HG02763 (cell line): ENCODE measurements at regions not wholly inside any gene's neighbourhood (a gene's known extent, or its start where the extent isn't known, plus 50 kb on each side); places are given as distances from the start of the nearest gene placed in this dataset.

ENCODE experiments used
- ATAC-seq: cut with Tn5 transposase; IDR thresholded peaks from one replicate; pipeline ENCODE4 v1.9.1; 2021; ENCODE audit warnings: mild to moderate bottlenecking, moderate library complexity; ENCODE audit not compliant: unreplicated experiment

GRCh38 chrX:68998716-68999115, 166.5 kb downstream of the PJA1 start:
- ATAC-seq: no peak

GRCh38 chrX:68997911-68998310, 167.3 kb downstream of the PJA1 start:
- ATAC-seq: no peak

- ATAC-seq: no peak
These were observed 167.7 kb downstream of the PJA1 start for GRCh38 chrX:68997511-68997910.

- no peak for ATAC-seq
These were observed 167.1 kb downstream of the EFNB1 start for GRCh38 chrX:68995780-68996551.

GRCh38 chrX:68995386-68995779, 166.6 kb downstream of the EFNB1 start:
- no peak for ATAC-seq

GRCh38 chrX:68994891-68995255, 166.1 kb downstream of the EFNB1 start:
- no peak for ATAC-seq

- ATAC-seq: no peak
These were observed 165.5 kb downstream of the EFNB1 start for GRCh38 chrX:68994135-68994890.

- ATAC-seq: no peak
These were observed 164.1 kb downstream of the EFNB1 start for GRCh38 chrX:68992821-68993397.

GRCh38 chrX:68991691-68992345, 163.0 kb downstream of the EFNB1 start:
- no peak for ATAC-seq

GRCh38 chrX:68990948-68991347, 162.1 kb downstream of the EFNB1 start:
- no peak for ATAC-seq

GRCh38 chrX:68989865-68990606, 161.2 kb downstream of the EFNB1 start:
- no peak for ATAC-seq

GRCh38 chrX:68989456-68989855, 160.6 kb downstream of the EFNB1 start:
- no peak for ATAC-seq

- no peak for ATAC-seq
These were observed 160.0 kb downstream of the EFNB1 start for GRCh38 chrX:68988865-68989264.

- ATAC-seq: no peak
These were observed 156.4 kb downstream of the EFNB1 start for GRCh38 chrX:68985135-68985755.

- no peak for ATAC-seq
These were observed 154.4 kb downstream of the EFNB1 start for GRCh38 chrX:68983004-68983857.

- no peak for ATAC-seq
These were observed 153.7 kb downstream of the EFNB1 start for GRCh38 chrX:68982476-68982875.

GRCh38 chrX:68980906-68981616, 152.2 kb downstream of the EFNB1 start:
- ATAC-seq: no peak

- ATAC-seq: no peak
These were observed 149.8 kb downstream of the EFNB1 start for GRCh38 chrX:68978655-68979054.

- ATAC-seq: no peak
These were observed 149.4 kb downstream of the EFNB1 start for GRCh38 chrX:68978255-68978654.
